A549 (cell line): ENCODE measurements at regions not wholly inside any gene's neighbourhood (a gene's known extent, or its start where the extent isn't known, plus 50 kb on each side); places are given as distances from the start of the nearest gene placed in this dataset.

Source experiments
- ATAC-seq, 2 experiments: fragments of 200-7000 bp in 1 of 2; fragments of >200 bp in 1 of 2; cut with Nextera tagmentation in 1 of 2; cut with Tn5 transposase in 1 of 2; 3 replicates each; pipeline versions ENCODE4 v1.8.0 to v1.9.1; 2018 to 2020; ENCODE audit warnings: mild to moderate bottlenecking in 1 of 2, moderate library complexity in 1 of 2
- CTCF ChIA-PET: fragments of 300-600 bp; sonication (Branson Sonifier 250); formaldehyde crosslinking; extraction: SDS; loops from one replicate; lab custom pipeline; 2021; ENCODE audit warnings: antibody characterized with exemption, inconsistent platforms; lab: Yijun Ruan, JAX
- POLR2A ChIA-PET: fragments of 350-600 bp; formaldehyde crosslinking; extraction: SDS; loops from one replicate; lab custom pipeline; 2021; ENCODE audit warnings: antibody characterized with exemption, inconsistent platforms; lab: Yijun Ruan, JAX
- DNase-seq, 2 experiments: peaks; one replicate each; pipeline versions ENCODE4 v3.0.0 to v3.0.0-alpha.2; 2011 to 2016; ENCODE audit warnings: low read depth in 1 of 2, low spot score in 1 of 2
- FAIRE-seq: peaks from 2 replicates; lab custom pipeline; 2011; peaks lifted over from hg19 to GRCh38; lab: Jason Lieb, UNC
- H3K27ac ChIP-seq, 2 experiments: fragments of >200 bp; sonication (Bioruptor Twin); formaldehyde crosslinking; 3 replicates each; pipeline ENCODE4 v1.5.1; 2016 to 2017
- H3K4me1 ChIP-seq: fragments of >200 bp; sonication (Bioruptor Twin); formaldehyde crosslinking; 3 replicates; pipeline ENCODE4 v1.6.1; 2016
- H3K4me2 ChIP-seq: fragments of >200 bp; sonication (Bioruptor Twin); formaldehyde crosslinking; 3 replicates; pipeline ENCODE4 v1.6.1; 2016
- H3K4me3 ChIP-seq: fragments of >200 bp; sonication (Bioruptor Twin); formaldehyde crosslinking; 3 replicates; pipeline ENCODE4 v1.5.1; 2016
- H3K9me3 ChIP-seq: fragments of >200 bp; sonication (Bioruptor Twin); formaldehyde crosslinking; 3 replicates; pipeline ENCODE4 v1.6.1; 2016
- CBX2 ChIP-seq: fragments of 200-600 bp; sonication (generic); IDR thresholded peaks from 2 replicates; pipeline ENCODE4 v1.6.1; 2016; ENCODE audit warnings: low read depth, mild to moderate bottlenecking, borderline replicate concordance
- CHD4 ChIP-seq: fragments of 200-600 bp; sonication (generic); IDR thresholded peaks from 2 replicates; pipeline ENCODE4 v1.6.1; 2016; ENCODE audit warnings: antibody characterized with exemption, mild to moderate bottlenecking, borderline replicate concordance
- EHF ChIP-seq: fragments of 250-450 bp; sonication (Bioruptor Pico); IDR thresholded peaks from 2 replicates; pipeline ENCODE4 v1.5.0; 2020; ENCODE audit warnings: mild to moderate bottlenecking
- EHMT2 ChIP-seq: fragments of 200-600 bp; sonication (generic); IDR thresholded peaks from 2 replicates; pipeline ENCODE4 v1.6.1; 2016; ENCODE audit warnings: antibody characterized with exemption, low read depth, mild to moderate bottlenecking, moderate library complexity
- ESRRA ChIP-seq: fragments of 150-350 bp; IDR thresholded peaks from 2 replicates; pipeline ENCODE4 v1.6.1; 2014; ENCODE audit warnings: mild to moderate bottlenecking, low read length, borderline replicate concordance
- FOSB ChIP-seq: fragments of 250-450 bp; sonication (Bioruptor Pico); IDR thresholded peaks from 2 replicates; pipeline ENCODE4 v1.5.0; 2020; ENCODE audit warnings: mild to moderate bottlenecking, moderate library complexity
- HMGXB4 ChIP-seq: fragments of 250-450 bp; sonication (Bioruptor Pico); IDR thresholded peaks from 2 replicates; pipeline ENCODE4 v1.5.0; 2021; ENCODE audit warnings: mild to moderate bottlenecking, moderate library complexity, borderline replicate concordance
- HOXB13 ChIP-seq: fragments of 250-450 bp; sonication (Bioruptor Pico); IDR thresholded peaks from 2 replicates; pipeline ENCODE4 v1.5.0; 2020; ENCODE audit warnings: low read depth, mild to moderate bottlenecking, moderate library complexity
- JUN ChIP-seq, 2 experiments: fragments of >200 bp; sonication (Bioruptor Twin); formaldehyde crosslinking; IDR thresholded peaks; 2 replicates in 1 of 2; 3 replicates in 1 of 2; pipeline ENCODE4 v1.6.1; 2016 to 2017
- KDM5A ChIP-seq: fragments of 200-600 bp; sonication (generic); IDR thresholded peaks from 2 replicates; pipeline ENCODE4 v1.6.1; 2016; ENCODE audit warnings: antibody characterized with exemption, mild to moderate bottlenecking
- MAFK ChIP-seq: fragments of 450-650 bp; IDR thresholded peaks from 2 replicates; pipeline ENCODE4 v1.6.1; 2014; ENCODE audit not compliant: partially characterized antibody
- NFE2L2 ChIP-seq: fragments of 150-350 bp; conservative IDR thresholded peaks from 2 replicates; pipeline ENCODE4 v1.6.1; 2014; ENCODE audit warnings: low read length
- NR3C1 ChIP-seq: fragments of >200 bp; sonication (Bioruptor Twin); formaldehyde crosslinking; IDR thresholded peaks from 3 replicates; pipeline ENCODE4 v1.6.1; 2017
- PHF8 ChIP-seq: fragments of 200-600 bp; sonication (generic); IDR thresholded peaks from 2 replicates; pipeline ENCODE4 v1.6.1; 2016; ENCODE audit warnings: low read depth, mild to moderate bottlenecking, antibody characterized with exemption, moderate library complexity, borderline replicate concordance
- POLR2A ChIP-seq: IDR thresholded peaks from 2 replicates; pipeline ENCODE4 v1.6.1; 2012; ENCODE audit warnings: mild to moderate bottlenecking, low read length
- POLR2AphosphoS2 ChIP-seq: conservative IDR thresholded peaks from 2 replicates; pipeline ENCODE4 v1.6.1; 2012; ENCODE audit warnings: low read length, improper control_type of control experiment, inconsistent platforms
- RAD21 ChIP-seq, 2 experiments: fragments of >200 bp in 1 of 2; sonication (Bioruptor Twin) in 1 of 2; formaldehyde crosslinking in 1 of 2; IDR thresholded peaks in 1 of 2; conservative IDR thresholded peaks in 1 of 2; 2 replicates in 1 of 2; 3 replicates in 1 of 2; pipeline ENCODE4 v1.6.1; 2012 to 2018; ENCODE audit warnings: inconsistent platforms in 1 of 2
- RARB ChIP-seq: fragments of 250-450 bp; sonication (Bioruptor Pico); IDR thresholded peaks from 2 replicates; pipeline ENCODE4 v1.8.0; 2021; ENCODE audit warnings: mild to moderate bottlenecking, moderate library complexity
- TFCP2L1 ChIP-seq: fragments of 250-450 bp; sonication (Bioruptor Pico); IDR thresholded peaks from 2 replicates; pipeline ENCODE4 v1.5.0; 2021; ENCODE audit warnings: mild to moderate bottlenecking
- USF2 ChIP-seq: fragments of 450-650 bp; IDR thresholded peaks from 2 replicates; pipeline ENCODE4 v1.6.1; 2014; ENCODE audit warnings: antibody characterized with exemption
- ZSCAN20 ChIP-seq: fragments of 250-450 bp; sonication (Bioruptor Pico); IDR thresholded peaks from 2 replicates; pipeline ENCODE4 v1.8.0; 2022; ENCODE audit warnings: mild to moderate bottlenecking, moderate library complexity
- WGBS: methylation state at CpG from one replicate; pipeline ENCODE4 v1.1.6; 2017; ENCODE audit errors: missing lambda C conversion rate; 5-methylcytosine and 5-hydroxymethylcytosine counted together

- TF ChIP-seq HMGXB4 (no peak), TFCP2L1 (CRISPR knock-in tag) (no peak)
- TF ChIP-seq, all 56 proteins: peak for 0
Measured at GRCh38 chr9:90132866-90133265, 509.8 kb downstream of the DIRAS2 start (continued).

GRCh38 chr9:90137801-90138200, 504.8 kb downstream of the DIRAS2 start:
- FAIRE-seq (no peak), ATAC-seq (no peak), DNase-seq (no peak)
- no peaks in the 10 kb centered on the region for H3K4me1 ChIP-seq
- TF ChIP-seq EHF (CRISPR knock-in tag) (no peak), PHF8 (no peak), KDM5A (no peak), JUN (IDR thresholded peaks at IDR 0.05) (no peak), RARB (no peak), POLR2AphosphoS2 (no peak), ZSCAN20 (CRISPR knock-in tag) (no peak), CBX2 (no peak), HOXB13 (CRISPR knock-in tag) (no peak), NFE2L2 (no peak), POLR2A (no peak), NR3C1 (no peak), CHD4 (no peak)
- 0% methylated on average over 1 of the region's 1 CpG for WGBS
- no peaks in the 10 kb centered on the region for H3K9me3 ChIP-seq
- ChIA-PET POLR2A (no interaction called here), CTCF (interaction anchor here (1.6 kb wide), 1 partner anchor 540 kb away, joined by 4 read pairs; no protein-coding TSS in a partner anchor)
- no peak overlapping the region for H3K4me2 ChIP-seq
- no peak overlapping the region for H3K27ac ChIP-seq
- H3K4me3 ChIP-seq, result no peak overlapping the region

GRCh38 chr9:90140131-90140818, 502.3 kb downstream of the DIRAS2 start:
- H3K4me3 ChIP-seq, result no peak overlapping the region
- H3K27ac ChIP-seq, result no peak overlapping the region
- H3K9me3 ChIP-seq, result no peaks in the 10 kb centered on the region
- no peak for TF ChIP-seq KDM5A
- no peak for TF ChIP-seq MAFK
- no peak for TF ChIP-seq USF2
- TF ChIP-seq ZSCAN20 (CRISPR knock-in tag), result no peak
- TF ChIP-seq JUN (IDR thresholded peaks at IDR 0.05), result no peak
- TF ChIP-seq HMGXB4, result no peak
- TF ChIP-seq ESRRA, result no peak
- TF ChIP-seq EHMT2, result no peak
- TF ChIP-seq PHF8, result no peak
- TF ChIP-seq RAD21 (conservative IDR thresholded peaks at IDR 0.05 in 1 of 2, IDR thresholded peaks at IDR 0.05 in 1 of 2), result no peak
- no peak for TF ChIP-seq NFE2L2
- no peak for TF ChIP-seq TFCP2L1 (CRISPR knock-in tag)
- TF ChIP-seq RARB, result no peak
- TF ChIP-seq CHD4, result no peak
- no peak for TF ChIP-seq FOSB (CRISPR knock-in tag)
- 46% methylated on average over 7 of the region's 7 CpGs for WGBS
- CTCF ChIA-PET, result interaction anchor here (0.9 to 3.6 kb wide), 11 partner anchors 8 to 736 kb away, joined by 3 to 12 read pairs (median 5); partner anchors contain the start of gene DIRAS2
- H3K4me1 ChIP-seq, result no peaks in the 10 kb centered on the region
- DNase-seq (no peak), ATAC-seq (no peak), FAIRE-seq (no peak)
- no peak overlapping the region for H3K4me2 ChIP-seq
- POLR2A ChIA-PET, result no interaction called here
